SIG-M5 treated with dmso at 0.1 percent for 504 hours (cell line): ENCODE measurements at regions not wholly inside any gene's neighbourhood (a gene's known extent, or its start where the extent isn't known, plus 50 kb on each side); places are given as distances from the start of the nearest gene placed in this dataset.

ENCODE experiments used
- DNase-seq: peaks from one replicate; lab custom pipeline; 2025; ENCODE audit not compliant: unreplicated experiment; lab: John Stamatoyannopoulos, UW

GRCh38 chr12:107339932-107340331 is 246.6 kb upstream of the CRY1 start:
- no peak for DNase-seq

- DNase-seq = no peak
These were observed 247.5 kb upstream of the CRY1 start for GRCh38 chr12:107340898-107341297.

- DNase-seq = no peak
These were observed 250.9 kb upstream of the CRY1 start for GRCh38 chr12:107344035-107344808.

- no peak for DNase-seq
These were observed 253.9 kb upstream of the CRY1 start for GRCh38 chr12:107347261-107347660.

- peak; percentile 27 for DNase-seq
These were observed 255.8 kb upstream of the CRY1 start for GRCh38 chr12:107349008-107349747.

- no peak for DNase-seq
These were observed 256.5 kb upstream of the CRY1 start for GRCh38 chr12:107349839-107350238.

- DNase-seq = no peak
These were observed 257.8 kb upstream of the CRY1 start for GRCh38 chr12:107351109-107351508.

GRCh38 chr12:107351713-107352112 is 258.4 kb upstream of the CRY1 start:
- no peak for DNase-seq

- DNase-seq = no peak
These were observed 259.2 kb upstream of the CRY1 start for GRCh38 chr12:107352347-107353081.

- DNase-seq = no peak
These were observed 260.0 kb upstream of the CRY1 start for GRCh38 chr12:107353312-107353711.

GRCh38 chr12:107355004-107355565 is 261.7 kb upstream of the CRY1 start:
- no peak for DNase-seq

- no peak for DNase-seq
These were observed 262.3 kb upstream of the CRY1 start for GRCh38 chr12:107355612-107356011.

- DNase-seq = no peak
These were observed 263.1 kb upstream of the CRY1 start for GRCh38 chr12:107356266-107356936.

GRCh38 chr12:107356937-107357295 is 263.6 kb upstream of the CRY1 start:
- no peak for DNase-seq

- DNase-seq = no peak
These were observed 266.0 kb upstream of the CRY1 start for GRCh38 chr12:107359382-107359781.

- no peak for DNase-seq
These were observed 266.7 kb upstream of the CRY1 start for GRCh38 chr12:107360033-107360432.

GRCh38 chr12:107360482-107360881 is 267.1 kb upstream of the CRY1 start:
- DNase-seq = no peak

- DNase-seq = no peak
These were observed 268.6 kb upstream of the CRY1 start for GRCh38 chr12:107361970-107362369.

- no peak for DNase-seq
These were observed 269.6 kb upstream of the CRY1 start for GRCh38 chr12:107362960-107363359.

GRCh38 chr12:107364875-107365518 is 271.6 kb upstream of the CRY1 start:
- no peak for DNase-seq
